Glomerular visceral epithelial cell (primary cell): ENCODE measurements at regions not wholly inside any gene's neighbourhood (a gene's known extent, or its start where the extent isn't known, plus 50 kb on each side); places are given as distances from the start of the nearest gene placed in this dataset.

Source experiments
- DNase-seq: peaks from one replicate; pipeline ENCODE4 v3.0.0-alpha.2; 2016; ENCODE audit errors: extremely low spot score

GRCh38 chr5:125492977-125493376, 746.5 kb upstream of the ZNF608 start:
- DNase-seq, result no peak

GRCh38 chr5:125496393-125496792, 750.0 kb upstream of the ZNF608 start:
- no peak for DNase-seq

GRCh38 chr5:125497651-125498050, 751.2 kb upstream of the ZNF608 start:
- DNase-seq, result no peak

- no peak for DNase-seq
Observed at GRCh38 chr5:125499636-125500332, 753.3 kb upstream of the ZNF608 start.

GRCh38 chr5:125501396-125501795, 755.0 kb upstream of the ZNF608 start:
- no peak for DNase-seq

GRCh38 chr5:125503946-125504345, 757.5 kb upstream of the ZNF608 start:
- no peak for DNase-seq

- DNase-seq, result no peak
Observed at GRCh38 chr5:125505115-125505514, 758.7 kb upstream of the ZNF608 start.

- no peak for DNase-seq
Observed at GRCh38 chr5:125506124-125506523, 759.7 kb upstream of the ZNF608 start.

GRCh38 chr5:125508225-125508624, 761.8 kb upstream of the ZNF608 start:
- DNase-seq, result no peak

GRCh38 chr5:125510651-125511050, 764.2 kb upstream of the ZNF608 start:
- DNase-seq, result no peak

GRCh38 chr5:125517973-125518550, 771.6 kb upstream of the ZNF608 start:
- no peak for DNase-seq

- no peak for DNase-seq
Observed at GRCh38 chr5:125521289-125521688, 774.9 kb upstream of the ZNF608 start.

GRCh38 chr5:125525356-125525755, 778.9 kb upstream of the ZNF608 start:
- DNase-seq, result no peak

GRCh38 chr5:125526966-125527365, 780.5 kb upstream of the ZNF608 start:
- no peak for DNase-seq

- DNase-seq, result no peak
Observed at GRCh38 chr5:125528881-125529280, 782.4 kb upstream of the ZNF608 start.

GRCh38 chr5:125530833-125531615, 784.6 kb upstream of the ZNF608 start:
- DNase-seq, result no peak

- no peak for DNase-seq
Observed at GRCh38 chr5:125536095-125536494, 789.7 kb upstream of the ZNF608 start.

GRCh38 chr5:125536582-125536981, 790.1 kb upstream of the ZNF608 start:
- peak; percentile 37 for DNase-seq

- DNase-seq, result no peak
Observed at GRCh38 chr5:125537661-125538060, 791.2 kb upstream of the ZNF608 start.

- no peak for DNase-seq
Observed at GRCh38 chr5:125538469-125538868, 792.0 kb upstream of the ZNF608 start.

GRCh38 chr5:125541085-125541484, 794.6 kb upstream of the ZNF608 start:
- DNase-seq, result no peak

- DNase-seq, result no peak
Observed at GRCh38 chr5:125549322-125549911, 803.0 kb upstream of the ZNF608 start.

GRCh38 chr5:125550274-125550673, 803.8 kb upstream of the ZNF608 start:
- peak; percentile 58 for DNase-seq
